Pulmonary artery endothelial cell (primary cell): ENCODE measurements at regions not wholly inside any gene's neighbourhood (a gene's known extent, or its start where the extent isn't known, plus 50 kb on each side); places are given as distances from the start of the nearest gene placed in this dataset.

Experiments used
- DNase-seq: peaks from one replicate; pipeline ENCODE4 v3.0.0-alpha.2; 2011; ENCODE audit warnings: low read depth, low spot score

DNA sequence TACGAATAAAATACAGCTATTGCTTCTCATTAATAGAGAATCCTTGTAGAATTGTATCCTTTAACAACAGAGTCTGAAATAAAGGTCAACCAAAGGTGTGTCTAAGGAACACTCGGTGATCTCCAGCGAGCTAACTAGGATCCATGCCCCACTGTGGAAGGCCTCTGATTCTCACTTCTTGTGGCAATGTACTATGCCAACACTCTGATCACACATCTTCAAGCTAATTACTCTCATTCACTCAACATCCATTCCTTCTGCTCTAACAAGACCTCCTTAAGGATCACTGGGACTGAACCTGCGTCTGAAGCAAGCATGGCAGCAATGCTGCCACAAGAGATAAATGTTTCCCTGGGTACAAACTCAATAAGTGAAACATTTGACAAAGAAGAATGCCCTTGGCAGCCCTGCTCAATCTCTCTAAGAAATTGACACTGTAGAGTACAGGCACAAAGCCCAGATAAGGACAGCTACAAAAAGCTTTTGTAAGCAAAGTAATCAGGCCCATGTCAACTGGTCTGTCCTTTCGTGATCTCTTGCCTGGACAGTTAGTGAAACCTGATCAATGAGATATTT lies 74.6 kb upstream of the PARD3B start:
- DNase-seq: no peak

GRCh38 chr2:204472375-204472774 lies 72.9 kb upstream of the PARD3B start:
- no peak for DNase-seq

DNA sequence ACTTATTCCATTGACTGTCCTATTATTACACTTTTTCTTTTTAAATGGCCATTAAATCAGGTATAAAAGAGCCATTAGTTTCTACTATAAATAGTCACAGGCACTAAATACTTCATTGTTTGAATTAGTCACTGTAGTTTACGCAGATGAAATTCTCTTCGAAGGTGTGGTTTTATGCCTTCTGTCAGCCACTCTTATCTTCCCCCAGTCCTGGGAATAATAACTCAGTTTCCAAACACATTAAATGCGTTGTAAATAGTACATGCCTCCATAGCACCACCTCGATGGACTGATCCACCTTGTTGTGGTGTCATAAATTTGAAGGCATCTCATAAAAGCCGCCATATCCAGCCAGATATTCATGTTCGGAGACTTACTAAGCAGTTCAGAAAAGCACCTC lies 72.1 kb upstream of the PARD3B start:
- DNase-seq: no peak

GRCh38 chr2:204475399-204475798 lies 69.9 kb upstream of the PARD3B start:
- DNase-seq: no peak

DNA sequence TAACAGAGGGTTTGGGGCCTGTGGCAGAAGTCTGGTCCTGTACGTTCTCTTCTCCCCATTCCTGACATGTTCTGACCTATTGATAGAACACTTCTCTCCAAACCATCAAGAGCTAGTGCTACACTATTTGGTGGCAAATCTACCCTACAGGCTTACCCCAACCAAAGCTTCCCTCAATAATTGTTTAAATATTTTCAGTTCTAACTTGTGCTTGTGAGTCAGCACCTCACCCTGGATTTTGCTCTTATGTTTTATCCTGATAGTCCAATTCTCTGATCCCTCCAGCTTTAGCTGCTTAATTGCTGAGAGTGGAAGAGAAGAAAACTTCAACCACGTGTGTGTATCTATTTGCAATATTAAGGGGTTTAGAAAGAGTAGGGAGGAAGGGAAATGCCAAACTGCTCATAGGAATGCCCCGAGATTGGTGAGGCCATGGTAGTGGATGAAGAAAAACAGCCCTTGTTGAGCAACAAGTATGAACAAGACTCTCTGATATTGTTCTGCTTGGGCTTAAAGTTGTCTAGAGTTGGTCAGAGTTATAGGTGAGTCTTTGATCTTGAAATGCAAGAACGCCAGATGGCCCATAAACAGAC lies 67.8 kb upstream of the PARD3B start:
- DNase-seq: no peak

DNA sequence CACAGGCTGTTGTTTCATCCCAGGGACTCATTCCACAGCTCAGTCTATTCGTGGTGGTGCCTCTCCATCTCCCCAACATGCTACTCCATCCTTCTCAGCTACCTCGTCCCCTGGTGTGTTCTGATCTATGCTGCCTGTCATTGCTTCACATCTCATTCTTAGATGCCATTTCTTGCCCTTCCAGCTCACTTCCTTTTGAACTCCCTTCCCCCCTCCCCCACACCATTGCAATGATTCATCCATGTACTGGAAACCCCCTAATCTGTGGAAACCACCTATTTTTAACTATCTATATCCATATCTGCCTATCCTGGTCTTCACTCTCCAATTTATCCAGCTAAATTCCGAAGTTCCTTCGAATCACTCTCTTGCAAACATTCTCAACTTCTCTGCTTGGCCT lies 65.7 kb upstream of the PARD3B start:
- peak; percentile 26 for DNase-seq

GRCh38 chr2:204480676-204481075 lies 64.6 kb upstream of the PARD3B start:
- no peak for DNase-seq

DNA sequence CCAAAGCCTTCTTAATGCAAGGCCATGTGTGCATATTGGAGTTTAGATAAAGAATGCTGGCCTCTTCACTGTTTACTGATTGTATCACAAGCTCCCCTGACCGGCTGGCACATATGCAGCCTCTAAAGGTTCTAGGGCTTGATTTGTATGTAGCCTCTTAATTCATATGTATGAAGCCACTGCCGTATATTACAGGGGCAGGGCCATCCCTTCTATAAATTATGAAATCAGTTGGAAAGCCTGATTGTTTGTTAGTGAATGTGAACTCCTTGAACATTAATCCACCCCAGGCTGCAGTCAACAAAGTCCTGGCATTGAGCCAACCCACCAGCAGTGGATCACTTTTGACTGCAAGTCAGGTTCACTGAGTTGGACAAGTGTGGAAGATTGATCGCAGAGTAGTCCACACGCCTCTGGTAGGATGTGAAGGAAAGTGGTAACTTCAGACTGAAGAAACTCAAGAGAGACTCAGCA lies 61.6 kb upstream of the PARD3B start:
- DNase-seq: no peak

GRCh38 chr2:204486321-204486720 lies 59.0 kb upstream of the PARD3B start:
- no peak for DNase-seq

GRCh38 chr2:204486805-204487204 lies 58.5 kb upstream of the PARD3B start:
- no peak for DNase-seq

DNA sequence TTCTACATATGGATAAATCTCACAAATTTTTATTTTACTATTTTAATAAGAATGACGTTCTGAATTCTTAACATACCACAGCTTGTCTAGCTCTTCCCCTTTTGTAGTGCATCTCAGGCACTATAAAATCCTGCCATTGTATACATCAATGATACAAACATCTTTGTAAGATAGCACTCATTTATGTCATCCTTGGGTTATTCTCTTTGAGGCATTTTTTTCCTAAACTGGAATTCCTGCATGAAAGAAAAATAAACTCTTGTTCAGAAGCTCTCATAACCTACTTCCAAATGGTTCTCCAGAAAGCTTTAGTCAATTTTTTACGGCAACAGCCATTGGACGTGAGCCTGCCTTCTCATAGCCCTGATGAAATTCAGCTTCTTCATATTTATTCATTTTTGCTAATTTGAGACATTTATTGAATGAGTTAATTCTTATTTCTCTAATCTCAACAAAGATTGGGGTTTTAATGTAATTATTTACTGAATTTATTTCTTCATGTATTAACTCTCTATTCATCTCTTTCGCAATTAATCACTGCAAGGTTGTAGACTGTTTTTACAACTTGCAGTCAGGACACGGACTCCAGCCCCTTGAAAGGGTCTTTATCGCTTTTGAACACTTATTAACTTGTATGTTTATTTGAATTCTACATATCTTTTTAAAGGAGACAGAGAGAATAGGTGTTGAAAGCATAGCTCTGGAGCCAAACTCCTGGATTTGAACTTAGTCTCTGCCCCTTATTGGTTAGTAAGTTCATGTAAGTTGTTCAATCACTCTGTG lies 57.6 kb upstream of the PARD3B start:
- no peak for DNase-seq

- peak; percentile 50 for DNase-seq
Measured at GRCh38 chr2:204491528-204491927, 53.7 kb upstream of the PARD3B start.

DNA sequence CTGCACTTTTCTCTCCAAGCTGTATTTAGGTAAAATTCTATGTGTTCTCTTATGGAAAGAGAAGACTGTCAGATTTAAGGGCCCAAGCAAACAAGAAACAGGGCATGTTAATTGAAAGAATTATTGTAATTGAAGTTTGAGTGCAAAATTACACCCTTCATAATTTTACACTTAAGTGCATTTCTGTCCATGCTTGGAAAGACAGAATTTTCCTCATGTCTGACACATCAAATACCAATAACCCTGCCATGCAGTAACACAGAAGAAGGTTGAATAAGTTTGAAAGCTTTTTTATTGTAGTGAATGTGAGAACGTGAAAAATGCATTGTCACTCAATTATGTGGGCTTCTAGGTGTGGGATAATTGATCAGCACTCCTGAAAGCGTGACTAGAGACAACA lies 52.9 kb upstream of the PARD3B start:
- DNase-seq: no peak

DNA sequence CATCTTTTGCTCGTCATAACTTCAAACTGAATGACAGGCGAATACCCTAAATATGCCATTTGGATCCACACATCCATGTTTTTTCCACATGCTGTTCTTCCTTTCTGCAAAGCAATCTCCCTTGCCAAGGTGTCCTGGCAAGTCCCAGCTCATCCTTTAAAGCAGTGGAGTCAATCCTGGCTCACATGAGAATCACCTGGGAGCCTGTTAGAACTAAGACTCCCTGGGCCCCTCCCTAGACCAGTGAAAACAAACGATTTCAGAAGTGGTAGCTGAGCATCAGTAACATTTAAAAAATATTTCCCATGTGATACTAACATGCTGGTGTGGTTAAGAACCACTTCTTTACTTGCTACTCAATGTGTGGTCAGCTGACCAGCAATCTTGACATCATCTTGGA lies 50.6 kb upstream of the PARD3B start:
- DNase-seq: no peak

GRCh38 chr2:204495381-204495780 lies 49.9 kb upstream of the PARD3B start:
- DNase-seq: no peak
